PC-9 (cell line): ENCODE measurements at regions not wholly inside any gene's neighbourhood (a gene's known extent, or its start where the extent isn't known, plus 50 kb on each side); places are given as distances from the start of the nearest gene placed in this dataset.

Experiments
- EZH2 ChIP-seq: fragments of 200-600 bp; sonication (generic); IDR thresholded peaks from 2 replicates; pipeline ENCODE4 v1.8.0; 2017; ENCODE audit warnings: antibody characterized with exemption, low read depth
- TF ChIP-seq, protein P1 (sequence below): fragments of 200-600 bp; sonication (generic); conservative IDR thresholded peaks from 2 replicates; pipeline ENCODE4 v1.6.1; 2017; ENCODE audit warnings: mixed run types, antibody characterized with exemption, mild to moderate bottlenecking, moderate library complexity

- TF ChIP-seq, protein P1, sequence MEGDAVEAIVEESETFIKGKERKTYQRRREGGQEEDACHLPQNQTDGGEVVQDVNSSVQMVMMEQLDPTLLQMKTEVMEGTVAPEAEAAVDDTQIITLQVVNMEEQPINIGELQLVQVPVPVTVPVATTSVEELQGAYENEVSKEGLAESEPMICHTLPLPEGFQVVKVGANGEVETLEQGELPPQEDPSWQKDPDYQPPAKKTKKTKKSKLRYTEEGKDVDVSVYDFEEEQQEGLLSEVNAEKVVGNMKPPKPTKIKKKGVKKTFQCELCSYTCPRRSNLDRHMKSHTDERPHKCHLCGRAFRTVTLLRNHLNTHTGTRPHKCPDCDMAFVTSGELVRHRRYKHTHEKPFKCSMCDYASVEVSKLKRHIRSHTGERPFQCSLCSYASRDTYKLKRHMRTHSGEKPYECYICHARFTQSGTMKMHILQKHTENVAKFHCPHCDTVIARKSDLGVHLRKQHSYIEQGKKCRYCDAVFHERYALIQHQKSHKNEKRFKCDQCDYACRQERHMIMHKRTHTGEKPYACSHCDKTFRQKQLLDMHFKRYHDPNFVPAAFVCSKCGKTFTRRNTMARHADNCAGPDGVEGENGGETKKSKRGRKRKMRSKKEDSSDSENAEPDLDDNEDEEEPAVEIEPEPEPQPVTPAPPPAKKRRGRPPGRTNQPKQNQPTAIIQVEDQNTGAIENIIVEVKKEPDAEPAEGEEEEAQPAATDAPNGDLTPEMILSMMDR, result no peak
- TF ChIP-seq EZH2, result no peak
These were observed 1137.1 kb downstream of the OLFM4 start for GRCh38 chr13:54165581-54166215.
